Testis (tissue), 2 donors: ENCODE measurements at regions not wholly inside any gene's neighbourhood (a gene's known extent, or its start where the extent isn't known, plus 50 kb on each side); places are given as distances from the start of the nearest gene placed in this dataset.
"Not testable (repeated sequence)": the region's sequence is repeated elsewhere in the genome, so short reads cannot be mapped to it uniquely, and the experiment has no call there.

ENCODE experiments used
- DNase-seq: peaks from one replicate; pipeline ENCODE4 v3.0.0-alpha.2; 2019
- H3K27ac ChIP-seq, 2 donors: fragments of 200-600 bp; sonication (generic); one replicate each; pipeline ENCODE4 v1.5.1; 2019
- H3K27me3 ChIP-seq: fragments of 200-600 bp; sonication (generic); one replicate; pipeline ENCODE4 v1.5.1; 2019
- H3K36me3 ChIP-seq: fragments of 200-600 bp; sonication (generic); one replicate; pipeline ENCODE4 v1.5.1; 2017; ENCODE audit warnings: low read depth; ENCODE audit errors: missing control alignments
- H3K4me1 ChIP-seq: fragments of 200-600 bp; sonication (generic); one replicate; pipeline ENCODE4 v1.5.1; 2019
- H3K4me3 ChIP-seq, 2 donors: fragments of 200-600 bp; sonication (generic); one replicate each; pipeline ENCODE4 v1.5.1; 2017 to 2019
- H3K9me3 ChIP-seq: fragments of 200-600 bp; sonication (generic); one replicate; pipeline ENCODE4 v1.5.1; 2017
- POLR2A ChIP-seq: fragments of 450-650 bp; IDR thresholded peaks from one replicate; pipeline ENCODE4 v1.6.1; 2017; ENCODE audit warnings: antibody characterized with exemption, mild to moderate bottlenecking, moderate library complexity
- WGBS, 2 donors: methylation state at CpG; one replicate each; pipeline ENCODE4 v1.1.5; 2018; 5-methylcytosine and 5-hydroxymethylcytosine counted together
- intact Hi-C: fragments of 100-400 bp; cut with DNase I; formaldehyde crosslinking; loops from one replicate; pipeline ENCODE4 v1.15.1; 2023; ENCODE audit warnings: low total_unique reads
- TF ChIP-seq, protein P1 (sequence below), 3 experiments: fragments of 450-650 bp in 2 of 3; fragments of 200-600 bp in 1 of 3; sonication (generic) in 1 of 3; IDR thresholded peaks; one replicate each; pipeline ENCODE4 v1.5.1; 2016 to 2019; ENCODE audit warnings: antibody characterized with exemption in 3 of 3, mild to moderate bottlenecking in 2 of 3, moderate library complexity in 1 of 3

DNA sequence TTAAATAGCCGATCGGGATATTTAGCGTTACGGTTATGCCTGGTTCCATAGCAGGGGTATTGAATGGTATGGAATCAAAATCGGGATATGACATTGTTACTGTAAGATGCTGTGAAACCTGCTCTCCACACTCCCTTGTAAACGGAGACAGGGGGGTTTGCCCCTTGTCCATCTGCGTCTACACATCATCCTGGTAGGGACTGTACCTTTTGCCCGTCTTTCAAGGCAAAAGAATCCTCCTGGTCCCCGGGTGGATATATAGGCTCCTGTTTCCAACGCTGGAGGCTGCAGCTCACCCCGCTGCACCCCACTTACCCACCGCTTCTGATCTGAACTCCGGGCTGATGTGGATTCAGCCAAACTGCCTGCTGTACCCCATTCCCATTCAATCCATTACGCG is 189.1 kb downstream of the SHOX start:
- Histone ChIP-seq H3K9me3 (no peaks in the 10 kb centered on the region), H3K4me1 (no peaks in the 10 kb centered on the region), H3K36me3 (no peaks in the 10 kb centered on the region), H3K27me3 (no peaks in the 10 kb centered on the region), H3K27ac (no peak overlapping the region), H3K4me3 (no peak overlapping the region)
- DNase-seq: no peak
- no peak for TF ChIP-seq POLR2A
- TF ChIP-seq, protein P1, sequence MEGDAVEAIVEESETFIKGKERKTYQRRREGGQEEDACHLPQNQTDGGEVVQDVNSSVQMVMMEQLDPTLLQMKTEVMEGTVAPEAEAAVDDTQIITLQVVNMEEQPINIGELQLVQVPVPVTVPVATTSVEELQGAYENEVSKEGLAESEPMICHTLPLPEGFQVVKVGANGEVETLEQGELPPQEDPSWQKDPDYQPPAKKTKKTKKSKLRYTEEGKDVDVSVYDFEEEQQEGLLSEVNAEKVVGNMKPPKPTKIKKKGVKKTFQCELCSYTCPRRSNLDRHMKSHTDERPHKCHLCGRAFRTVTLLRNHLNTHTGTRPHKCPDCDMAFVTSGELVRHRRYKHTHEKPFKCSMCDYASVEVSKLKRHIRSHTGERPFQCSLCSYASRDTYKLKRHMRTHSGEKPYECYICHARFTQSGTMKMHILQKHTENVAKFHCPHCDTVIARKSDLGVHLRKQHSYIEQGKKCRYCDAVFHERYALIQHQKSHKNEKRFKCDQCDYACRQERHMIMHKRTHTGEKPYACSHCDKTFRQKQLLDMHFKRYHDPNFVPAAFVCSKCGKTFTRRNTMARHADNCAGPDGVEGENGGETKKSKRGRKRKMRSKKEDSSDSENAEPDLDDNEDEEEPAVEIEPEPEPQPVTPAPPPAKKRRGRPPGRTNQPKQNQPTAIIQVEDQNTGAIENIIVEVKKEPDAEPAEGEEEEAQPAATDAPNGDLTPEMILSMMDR (IDR thresholded peaks at IDR 0.05): no peak
- intact Hi-C loops: no loop called here
- 65 to 74% methylated on average over 15 of the region's 15 CpGs for WGBS, 2 donors

DNA sequence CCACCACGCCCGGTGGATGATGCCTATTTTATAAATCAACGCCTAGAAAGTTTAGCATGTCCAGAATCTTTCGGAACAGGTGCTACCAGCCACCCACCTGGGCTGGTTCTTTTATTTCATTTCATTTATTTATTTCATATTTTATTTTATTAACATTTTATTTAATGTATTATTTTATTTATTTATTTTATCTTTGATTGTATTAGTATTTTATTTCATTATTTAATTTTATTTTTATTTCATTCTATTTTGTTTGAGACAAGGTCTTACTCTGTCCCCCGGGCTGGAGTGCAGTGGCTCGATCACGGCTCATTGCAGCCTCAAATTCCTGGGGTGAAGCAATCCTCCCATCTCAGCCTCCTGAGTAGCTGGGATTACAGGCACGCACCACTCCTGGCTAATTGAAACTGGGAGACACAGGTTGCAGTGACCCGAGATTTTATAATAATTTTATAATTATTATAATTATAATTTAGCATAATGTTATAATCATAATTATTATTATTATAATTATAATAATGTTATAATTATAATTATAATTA is 187.2 kb downstream of the SHOX start:
- H3K4me3 ChIP-seq: no peak overlapping the region
- intact Hi-C loops: no loop called here
- no peak overlapping the region for H3K27ac ChIP-seq
- no peaks in the 10 kb centered on the region for H3K27me3 ChIP-seq
- 76 to 77% methylated on average over 9 of the region's 9 CpGs for WGBS, 2 donors
- no peaks in the 10 kb centered on the region for H3K4me1 ChIP-seq
- no peaks in the 10 kb centered on the region for H3K36me3 ChIP-seq
- no peak for DNase-seq
- TF ChIP-seq, protein P1 (IDR thresholded peaks at IDR 0.05): no peak
- no peak for TF ChIP-seq POLR2A
- no peaks in the 10 kb centered on the region for H3K9me3 ChIP-seq

DNA sequence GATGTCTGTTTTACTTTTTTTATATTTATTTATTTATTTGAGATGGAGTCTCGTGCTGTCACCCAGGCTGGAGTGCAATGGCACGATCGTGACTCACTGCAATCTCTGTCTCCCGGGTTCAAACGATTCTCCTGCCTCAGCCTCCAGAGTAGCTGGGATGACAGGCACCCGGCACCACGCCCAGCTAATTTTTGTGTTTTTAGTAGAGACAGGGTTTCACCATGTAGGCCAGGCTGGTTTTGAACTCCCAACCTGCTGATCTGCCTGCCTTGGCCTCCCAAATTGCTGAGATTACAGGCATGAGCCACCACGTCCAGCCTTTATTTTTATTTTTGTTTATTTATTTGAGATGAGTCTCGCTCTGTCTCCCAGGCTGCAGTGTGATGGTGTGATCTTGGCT is 186.6 kb downstream of the SHOX start:
- H3K27ac ChIP-seq, DNase-seq, H3K4me3 ChIP-seq, H3K27me3 ChIP-seq, H3K4me1 ChIP-seq, intact Hi-C loops, H3K9me3 ChIP-seq, H3K36me3 ChIP-seq: not testable (repeated sequence)
- 57 to 64% methylated on average over 9 of the region's 9 CpGs for WGBS, 2 donors

DNA sequence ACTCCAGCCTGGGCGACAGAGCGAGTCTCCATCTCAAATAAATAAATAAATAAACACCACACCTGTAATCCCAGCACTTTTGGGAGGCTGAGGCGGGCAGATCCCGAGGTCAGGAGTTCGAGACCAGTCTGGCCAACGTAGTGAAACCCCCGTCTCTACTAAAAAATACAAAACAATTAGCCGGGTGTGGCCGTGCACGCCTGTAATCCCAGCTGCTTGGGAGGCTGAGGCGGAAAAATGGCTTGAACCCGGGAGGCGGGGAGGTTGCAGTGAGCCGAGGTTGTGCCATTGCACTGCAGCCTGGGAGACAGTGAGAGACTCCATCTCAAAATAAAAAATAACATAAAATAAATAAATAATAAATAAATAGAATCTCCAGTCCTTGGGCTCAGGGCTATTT is 185.8 kb downstream of the SHOX start:
- intact Hi-C loops: no loop called here
- 78 to 85% methylated on average over 14 of the region's 14 CpGs for WGBS, 2 donors
- H3K27ac ChIP-seq: no peak overlapping the region

DNA sequence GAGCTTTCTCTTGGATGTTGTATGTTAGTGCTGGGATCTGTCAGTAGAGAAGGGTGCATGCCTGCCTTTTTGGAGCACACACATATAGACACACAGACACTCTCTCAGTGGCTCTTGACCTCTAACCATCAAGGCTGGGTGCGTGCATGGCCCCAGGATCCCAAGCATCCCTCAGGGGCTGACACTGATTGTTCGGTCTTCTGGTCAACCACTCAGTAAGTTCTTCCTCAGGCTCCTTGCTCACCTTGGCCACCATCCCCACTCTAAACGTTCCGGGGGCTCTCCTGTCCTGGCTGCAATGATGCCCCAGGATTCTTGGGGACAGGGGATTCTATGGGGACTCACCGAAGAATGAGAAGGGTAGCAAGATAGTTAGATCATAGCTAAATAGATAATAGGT is 179.6 kb downstream of the SHOX start:
- no peak overlapping the region for H3K4me3 ChIP-seq
- intact Hi-C loops: no loop called here
- no peak for DNase-seq
- 90 to 92% methylated on average over 5 of the region's 5 CpGs for WGBS, 2 donors
- no peaks in the 10 kb centered on the region for H3K36me3 ChIP-seq
- TF ChIP-seq, protein P1 (IDR thresholded peaks at IDR 0.05): no peak
- TF ChIP-seq POLR2A: no peak
- H3K9me3 ChIP-seq: no peaks in the 10 kb centered on the region
- no peaks in the 10 kb centered on the region for H3K27me3 ChIP-seq
- H3K4me1 ChIP-seq: no peaks in the 10 kb centered on the region
- no peak overlapping the region for H3K27ac ChIP-seq

More for the DNA sequence above, 185.8 kb downstream of the SHOX start:
- no peak for TF ChIP-seq POLR2A
- TF ChIP-seq, protein P1 (IDR thresholded peaks at IDR 0.05): no peak
- Histone ChIP-seq H3K36me3 (no peaks in the 10 kb centered on the region), H3K4me3 (no peak overlapping the region), H3K9me3 (no peaks in the 10 kb centered on the region), H3K27me3 (no peaks in the 10 kb centered on the region), H3K4me1 (no peaks in the 10 kb centered on the region)
- DNase-seq: no peak
